H1 (cell line): ENCODE measurements at regions not wholly inside any gene's neighbourhood (a gene's known extent, or its start where the extent isn't known, plus 50 kb on each side); places are given as distances from the start of the nearest gene placed in this dataset.

Source experiments
- CTCF ChIA-PET: fragments of 300-600 bp; sonication (Branson Sonifier 250); formaldehyde crosslinking; loops from one replicate; lab custom pipeline; 2021; ENCODE audit not compliant: partially characterized antibody; lab: Charles Lee
- POLR2A ChIA-PET: fragments of 300-600 bp; sonication (Branson Sonifier 250); formaldehyde crosslinking; loops from one replicate; lab custom pipeline; 2021; ENCODE audit warnings: inconsistent platforms; ENCODE audit not compliant: partially characterized antibody; lab: Charles Lee
- DNase-seq, 2 experiments: peaks; one replicate each; pipeline versions ENCODE4 v3.0.0 to v3.0.0-alpha.2; 2010 to 2022; ENCODE audit warnings: low spot score in 2 of 2, low read depth in 1 of 2, mixed read lengths in 1 of 2
- FAIRE-seq: peaks from 2 replicates; lab custom pipeline; 2011; peaks lifted over from hg19 to GRCh38; lab: Jason Lieb, UNC
- H2AFZ ChIP-seq: 2 replicates; pipeline ENCODE4 v1.8.1; 2012; ENCODE audit warnings: low read length, inconsistent platforms
- H2AK5ac ChIP-seq: 2 replicates; pipeline ENCODE4 v1.6.1; 2013; ENCODE audit warnings: low read depth, low read length
- H2BK120ac ChIP-seq: replicated peaks from 2 replicates; pipeline ENCODE3; 2013; ENCODE audit warnings: low read depth, low read length, inconsistent platforms
- H2BK12ac ChIP-seq: 2 replicates; pipeline ENCODE4 v1.6.1; 2013; ENCODE audit warnings: low read depth, low read length
- H2BK15ac ChIP-seq: 2 replicates; pipeline ENCODE4 v1.6.1; 2013; ENCODE audit warnings: low read length
- H2BK20ac ChIP-seq: 2 replicates; pipeline ENCODE4 v1.6.1; 2013; ENCODE audit warnings: low read length
- H2BK5ac ChIP-seq: 2 replicates; pipeline ENCODE4 v1.6.1; 2013; ENCODE audit warnings: low read depth, low read length
- H3K14ac ChIP-seq: 2 replicates; pipeline ENCODE4 v1.6.1; 2013; ENCODE audit warnings: inconsistent platforms; ENCODE audit not compliant: insufficient read length
- H3K18ac ChIP-seq: 2 replicates; pipeline ENCODE4 v1.6.1; 2013; ENCODE audit warnings: low read length; ENCODE audit errors: extremely low read depth
- H3K23ac ChIP-seq: 2 replicates; pipeline ENCODE4 v1.6.1; 2013; ENCODE audit warnings: inconsistent platforms; ENCODE audit not compliant: insufficient read length
- H3K23me2 ChIP-seq: 2 replicates; pipeline ENCODE4 v1.6.1; 2013; ENCODE audit warnings: low read depth, low read length
- H3K27ac ChIP-seq: 2 replicates; pipeline ENCODE4 v1.6.1; 2011; ENCODE audit warnings: low read depth, low read length, inconsistent platforms
- H3K27me3 ChIP-seq, 4 experiments: replicated peaks in 1 of 4; 1 replicate in 1 of 4; 2 replicates in 3 of 4; pipeline versions ENCODE4 v1.6.1 to v1.8.1; 2011 to 2013; ENCODE audit warnings: low read length in 3 of 4, mild to moderate bottlenecking in 3 of 4, inconsistent platforms in 2 of 4, mixed read lengths in 2 of 4, moderate library complexity in 1 of 4; ENCODE audit not compliant: control insufficient read depth in 3 of 4, insufficient read depth in 3 of 4; ENCODE audit errors: extremely low read depth in 1 of 4
- H3K36me3 ChIP-seq, 4 experiments: 2 replicates each; pipeline versions ENCODE4 v1.6.1 to v1.8.1; 2011 to 2013; ENCODE audit warnings: mild to moderate bottlenecking in 4 of 4, low read length in 3 of 4, moderate library complexity in 2 of 4, control low read depth in 1 of 4, inconsistent platforms in 1 of 4; ENCODE audit not compliant: insufficient read depth in 4 of 4, control insufficient read depth in 2 of 4
- H3K4ac ChIP-seq: replicated peaks from 2 replicates; pipeline ENCODE3; 2013; ENCODE audit warnings: low read length, low read depth, mixed read lengths, inconsistent platforms; ENCODE audit not compliant: insufficient read length
- H3K4me1 ChIP-seq, 4 experiments: replicated peaks in 1 of 4; 1 replicate in 1 of 4; 2 replicates in 3 of 4; pipeline versions ENCODE4 v1.6.1 to v1.8.1; 2011 to 2013; ENCODE audit warnings: low read length in 3 of 4, inconsistent platforms in 2 of 4, mixed read lengths in 1 of 4; ENCODE audit not compliant: insufficient read depth in 4 of 4, control insufficient read depth in 3 of 4
- H3K4me2 ChIP-seq, 2 experiments: 2 replicates each; pipeline versions ENCODE4 v1.6.1 to v1.8.1; 2011 to 2013; ENCODE audit warnings: low read depth in 2 of 2, low read length in 2 of 2, control low read depth in 1 of 2, inconsistent platforms in 1 of 2, mild to moderate bottlenecking in 1 of 2; ENCODE audit not compliant: insufficient read depth in 1 of 2
- H3K4me3 ChIP-seq, 4 experiments: fragments of 200-600, 300-600 bp in 1 of 4; sonication (generic), shearing (Covaris generic), sonication (Bioruptor Twin) in 1 of 4; 2 replicates each; pipeline versions ENCODE4 v1.5.1 to v1.8.1; 2011 to 2016; ENCODE audit warnings: low read length in 4 of 4, low read depth in 3 of 4, control low read depth in 2 of 4, inconsistent platforms in 2 of 4, mild to moderate bottlenecking in 2 of 4, mixed read lengths in 1 of 4, moderate library complexity in 1 of 4; ENCODE audit not compliant: insufficient read depth in 2 of 4; ENCODE audit errors: extremely low read depth in 1 of 4
- H3K56ac ChIP-seq: replicated peaks from 2 replicates; pipeline ENCODE3; 2013; ENCODE audit warnings: low read depth, mild to moderate bottlenecking, mixed read lengths, low read length, inconsistent platforms; ENCODE audit not compliant: insufficient read length
- H3K79me1 ChIP-seq: 2 replicates; pipeline ENCODE4 v1.6.1; 2013; ENCODE audit warnings: low read depth, low read length, control low read depth
- H3K79me2 ChIP-seq, 2 experiments: 2 replicates each; pipeline versions ENCODE4 v1.6.1 to v1.8.1; 2012 to 2013; ENCODE audit warnings: low read length in 2 of 2, mild to moderate bottlenecking in 2 of 2, inconsistent platforms in 1 of 2; ENCODE audit not compliant: insufficient read depth in 2 of 2, control insufficient read depth in 1 of 2
- H3K9ac ChIP-seq, 4 experiments: replicated peaks in 1 of 4; 1 replicate in 1 of 4; 2 replicates in 3 of 4; pipeline versions ENCODE4 v1.6.1 to v1.8.1; 2011 to 2013; ENCODE audit warnings: low read depth in 3 of 4, low read length in 3 of 4, control low read depth in 2 of 4, mild to moderate bottlenecking in 2 of 4, moderate library complexity in 2 of 4, inconsistent platforms in 1 of 4; ENCODE audit errors: extremely low read depth in 1 of 4
- H3K9me3 ChIP-seq, 2 experiments: 2 replicates each; pipeline versions ENCODE4 v1.6.1 to v1.8.1; 2012 to 2013; ENCODE audit warnings: mild to moderate bottlenecking in 2 of 2, moderate library complexity in 2 of 2, control low read depth in 1 of 2, inconsistent platforms in 1 of 2, low read depth in 1 of 2, low read length in 1 of 2, mixed read lengths in 1 of 2; ENCODE audit not compliant: insufficient read depth in 2 of 2
- H4K20me1 ChIP-seq, 2 experiments: replicated peaks in 1 of 2; 2 replicates each; pipeline versions ENCODE3 to v1.8.1; 2011 to 2013; ENCODE audit warnings: inconsistent platforms in 2 of 2, low read length in 2 of 2, mild to moderate bottlenecking in 1 of 2; ENCODE audit not compliant: insufficient read depth in 2 of 2, control insufficient read depth in 1 of 2
- H4K5ac ChIP-seq: 2 replicates; pipeline ENCODE4 v1.6.1; 2013; ENCODE audit warnings: low read length, low read depth, mixed read lengths, inconsistent platforms; ENCODE audit not compliant: insufficient read length
- H4K8ac ChIP-seq: 2 replicates; pipeline ENCODE4 v1.8.0; 2013; ENCODE audit warnings: mild to moderate bottlenecking, moderate library complexity, low read length, inconsistent platforms; ENCODE audit not compliant: insufficient read depth; ENCODE audit errors: extremely low read depth
- H4K91ac ChIP-seq: replicated peaks from 2 replicates; pipeline ENCODE3; 2013; ENCODE audit warnings: low read length, mixed read lengths, inconsistent platforms; ENCODE audit not compliant: insufficient read length
- EZH2 ChIP-seq: fragments of 200-600 bp; sonication (generic); IDR thresholded peaks from 2 replicates; pipeline ENCODE4 v1.7.1; 2012; ENCODE audit warnings: low read depth, mild to moderate bottlenecking, moderate library complexity, low read length, inconsistent platforms; ENCODE audit not compliant: severe bottlenecking
- NANOG ChIP-seq: IDR thresholded peaks from 2 replicates; pipeline ENCODE4 v1.6.1; 2011; ENCODE audit warnings: low read length, low read depth, mild to moderate bottlenecking, inconsistent platforms; ENCODE audit not compliant: insufficient read depth, poor library complexity, severe bottlenecking
- RNF2 ChIP-seq: fragments of 200-900, 300-1000 bp; sonication (generic); IDR thresholded peaks from 2 replicates; pipeline ENCODE4 v1.7.1; 2016; ENCODE audit warnings: borderline replicate concordance, low read depth, mild to moderate bottlenecking, antibody characterized with exemption, low read length; ENCODE audit not compliant: poor library complexity, severe bottlenecking; ENCODE audit errors: missing control alignments
- SIN3A ChIP-seq, 2 experiments: IDR thresholded peaks in 1 of 2; conservative IDR thresholded peaks in 1 of 2; 2 replicates each; pipeline ENCODE4 v1.6.1; 2011 to 2012; ENCODE audit warnings: low read length in 2 of 2, improper control_type of control experiment in 1 of 2, low read depth in 1 of 2, mild to moderate bottlenecking in 1 of 2
- TAF1 ChIP-seq: IDR thresholded peaks from 2 replicates; pipeline ENCODE4 v1.6.1; 2011; ENCODE audit warnings: mild to moderate bottlenecking, low read depth, low read length
- ZNF274 ChIP-seq: IDR thresholded peaks from 2 replicates; pipeline ENCODE4 v1.7.0; 2012; ENCODE audit warnings: low read length, borderline replicate concordance; ENCODE audit errors: extremely low read depth
- WGBS, 2 experiments: shearing (Covaris generic) in 1 of 2; methylation state at CpG; one replicate each; pipeline versions ENCODE4 v1.1.6 to v1.1.7; 2013 to 2015; ENCODE audit warnings: low lambda C conversion rate in 2 of 2, mixed read lengths in 2 of 2, inconsistent platforms in 1 of 2, low coverage in 1 of 2, missing lambda C conversion rate in 1 of 2; ENCODE audit not compliant: insufficient replicate concordance in 2 of 2, insufficient coverage in 1 of 2, insufficient read length in 1 of 2; ENCODE audit errors: extremely low coverage in 1 of 2, missing lambda C conversion rate in 1 of 2; 5-methylcytosine and 5-hydroxymethylcytosine counted together

GRCh38 chr13:39825886-39826285 is 170.4 kb downstream of the COG6 start:
- H3K4me1 ChIP-seq = peaks cover 2 to 5% (median 4%) of the 10 kb centered on the region in 4 experiments; a peak in 3 of 7 replicates
- H3K9ac ChIP-seq = no peak overlapping the region
- H3K27me3 ChIP-seq = no peaks in the 10 kb centered on the region
- H3K4me3 ChIP-seq = no peak overlapping the region
- H3K4me2 ChIP-seq = no peak overlapping the region
- H2BK120ac ChIP-seq = no peak overlapping the region
- TF ChIP-seq RNF2 (no peak), SIN3A (conservative IDR thresholded peaks at IDR 0.05 in 1 of 2, IDR thresholded peaks at IDR 0.05 in 1 of 2; ENCODE audit: low read depth in 1 of 2, low read length in 2 of 2) (no peak), ZNF274 (no peak), TAF1 (no peak), EZH2 (no peak), NANOG (no peak)
- POLR2A ChIA-PET = interaction anchor here (0.7 to 1.1 kb wide), 2 partner anchors 192 to 1052 kb away, joined by 3 read pairs; no protein-coding TSS in a partner anchor
- H3K18ac ChIP-seq = no peak overlapping the region
- WGBS, 2 experiments = 87% methylated on average over 6 of the region's 6 CpGs; no CpG with 5 or more reads in 1 of the 2 experiments
- H2BK5ac ChIP-seq = no peak overlapping the region
- H3K4ac ChIP-seq = no peak overlapping the region
- no peaks in the 10 kb centered on the region for H3K9me3 ChIP-seq
- H2BK20ac ChIP-seq = no peak overlapping the region
- H2BK12ac ChIP-seq = no peak overlapping the region
- no peaks in the 10 kb centered on the region for H3K79me1 ChIP-seq
- H3K14ac ChIP-seq = no peak overlapping the region
- H4K5ac ChIP-seq = no peak overlapping the region
- H2BK15ac ChIP-seq = no peak overlapping the region
- no peak overlapping the region for H4K8ac ChIP-seq
- no peak overlapping the region for H3K56ac ChIP-seq
- no peak overlapping the region for H4K91ac ChIP-seq
- DNase-seq (no peak), FAIRE-seq (no peak)
- no peak overlapping the region for H3K27ac ChIP-seq
- H2AFZ ChIP-seq = no peak overlapping the region
- H3K23me2 ChIP-seq = no peaks in the 10 kb centered on the region
- H4K20me1 ChIP-seq = no peaks in the 10 kb centered on the region
- no peak overlapping the region for H3K23ac ChIP-seq
- H2AK5ac ChIP-seq = no peak overlapping the region
- CTCF ChIA-PET = interaction anchor here (0.6 kb wide), 2 partner anchors 186 to 514 kb away, joined by 3 read pairs; no protein-coding TSS in a partner anchor
- no peaks in the 10 kb centered on the region for H3K79me2 ChIP-seq
- no peaks in the 10 kb centered on the region for H3K36me3 ChIP-seq
